AG04449 (cell line): ENCODE measurements at regions not wholly inside any gene's neighbourhood (a gene's known extent, or its start where the extent isn't known, plus 50 kb on each side); places are given as distances from the start of the nearest gene placed in this dataset.

Experiments used
- CTCF ChIA-PET: fragments of 350-600 bp; formaldehyde crosslinking; extraction: SDS; loops from one replicate; lab custom pipeline; 2021; ENCODE audit warnings: antibody characterized with exemption; lab: Yijun Ruan, JAX
- POLR2A ChIA-PET: fragments of 400-600, 350-600 bp; formaldehyde crosslinking; extraction: SDS; loops from one replicate; lab custom pipeline; 2020; ENCODE audit warnings: antibody characterized with exemption, inconsistent platforms; lab: Yijun Ruan, JAX
- DNase-seq: peaks from one replicate; pipeline ENCODE4 v3.0.0-alpha.2; 2010; ENCODE audit warnings: low read depth, low spot score
- H3K4me3 ChIP-seq: 2 replicates; pipeline ENCODE4 v1.5.1; 2011; ENCODE audit warnings: low read depth, mild to moderate bottlenecking, control low read depth, low read length
- CTCF ChIP-seq: IDR thresholded peaks from one replicate; pipeline ENCODE4 v1.5.1; 2011; ENCODE audit warnings: mild to moderate bottlenecking, moderate library complexity, low read length, control low read depth, inconsistent platforms; ENCODE audit not compliant: insufficient read depth; ENCODE audit errors: missing control alignments

GRCh38 chr11:72519220-72519881, 85.0 kb upstream of the CLPB start:
- CTCF ChIA-PET = interaction anchor here (1.2 to 2.9 kb wide), 2 partner anchors 48 to 658 kb away, joined by 3 to 13 read pairs; no protein-coding TSS in a partner anchor
- peak overlapping the region; percentile 34 for H3K4me3 ChIP-seq
- POLR2A ChIA-PET = no interaction called here

GRCh38 chr11:72514331-72514730, 80.0 kb upstream of the CLPB start:
- no peak for TF ChIP-seq CTCF
- no peak for DNase-seq
- CTCF ChIA-PET = interaction anchor here (1.6 kb wide), 1 partner anchor 59 kb away, joined by 4 read pairs; no protein-coding TSS in a partner anchor
- no peak overlapping the region for H3K4me3 ChIP-seq
- POLR2A ChIA-PET = no interaction called here

More at GRCh38 chr11:72519220-72519881, 85.0 kb upstream of the CLPB start:
- no peak for DNase-seq
- no peak for TF ChIP-seq CTCF

- CTCF ChIA-PET = interaction anchor here (0.7 to 1.6 kb wide), 2 partner anchors 29 to 60 kb away, joined by 4 read pairs; no protein-coding TSS in a partner anchor
- POLR2A ChIA-PET = no interaction called here
Measured at GRCh38 chr11:72513411-72513810, 79.1 kb upstream of the CLPB start.

GRCh38 chr11:72512956-72513355, 78.6 kb upstream of the CLPB start:
- ChIA-PET POLR2A (no interaction called here), CTCF (interaction anchor here (0.7 to 1.6 kb wide), 2 partner anchors 29 to 61 kb away, joined by 4 read pairs; no protein-coding TSS in a partner anchor)
- no peak for TF ChIP-seq CTCF
- no peak overlapping the region for H3K4me3 ChIP-seq
- DNase-seq = no peak

More at GRCh38 chr11:72513411-72513810, 79.1 kb upstream of the CLPB start:
- DNase-seq = no peak
- no peak for TF ChIP-seq CTCF
- no peak overlapping the region for H3K4me3 ChIP-seq

- POLR2A ChIA-PET = no interaction called here
- no peak for TF ChIP-seq CTCF
- no peak overlapping the region for H3K4me3 ChIP-seq
- CTCF ChIA-PET = no interaction called here
- DNase-seq = no peak
Measured at GRCh38 chr11:72511393-72512047, 77.2 kb upstream of the CLPB start.

GRCh38 chr11:72507050-72507449, 72.7 kb upstream of the CLPB start:
- POLR2A ChIA-PET = interaction anchor here (0.5 kb wide), 1 partner anchor 28 kb away, joined by 3 read pairs; no protein-coding TSS in a partner anchor
- no peak overlapping the region for H3K4me3 ChIP-seq
- DNase-seq = no peak
- no peak for TF ChIP-seq CTCF
- CTCF ChIA-PET = interaction anchor here (1.6 kb wide), 1 partner anchor 36 kb away, joined by 5 read pairs; no protein-coding TSS in a partner anchor
